Islet precursor cell (in vitro differentiated cells): ENCODE measurements at regions not wholly inside any gene's neighbourhood (a gene's known extent, or its start where the extent isn't known, plus 50 kb on each side); places are given as distances from the start of the nearest gene placed in this dataset.
A peak's percentile ranks its signal among the peaks of the same experiment; 100 is the strongest.
"Not testable (repeated sequence)": the region's sequence is repeated elsewhere in the genome, so short reads cannot be mapped to it uniquely, and the experiment has no call there.

Experiments used
- DNase-seq: peaks from one replicate; pipeline ENCODE4 v3.0.0-alpha.2; 2018

- DNase-seq = not testable (repeated sequence)
Measured at GRCh38 chrX:126641076-126641475, 88.5 kb upstream of the DCAF12L1 start.

- no peak for DNase-seq
Measured at GRCh38 chrX:126655061-126655460, 102.4 kb upstream of the DCAF12L1 start.

- DNase-seq = no peak
Measured at GRCh38 chrX:126658447-126658846, 105.8 kb upstream of the DCAF12L1 start.

GRCh38 chrX:126670258-126670657 is 117.6 kb upstream of the DCAF12L1 start:
- no peak for DNase-seq

- DNase-seq = not testable (repeated sequence)
Measured at GRCh38 chrX:126673366-126673765, 120.8 kb upstream of the DCAF12L1 start.

GRCh38 chrX:126673816-126674491 is 121.3 kb upstream of the DCAF12L1 start:
- DNase-seq = not testable (repeated sequence)

- no peak for DNase-seq
Measured at GRCh38 chrX:126695375-126695896, 124.1 kb upstream of the PRR32 start.

GRCh38 chrX:126697091-126697490 is 122.4 kb upstream of the PRR32 start:
- DNase-seq = no peak

GRCh38 chrX:126701380-126701779 is 118.1 kb upstream of the PRR32 start:
- DNase-seq = no peak

- no peak for DNase-seq
Measured at GRCh38 chrX:126718440-126718839, 101.1 kb upstream of the PRR32 start.

- DNase-seq = no peak
Measured at GRCh38 chrX:126719208-126719607, 100.3 kb upstream of the PRR32 start.

GRCh38 chrX:126723881-126724280 is 95.6 kb upstream of the PRR32 start:
- DNase-seq = peak; percentile 55

- DNase-seq = no peak
Measured at GRCh38 chrX:126733874-126734273, 85.7 kb upstream of the PRR32 start.
